KMS-11 (cell line): ENCODE measurements at regions not wholly inside any gene's neighbourhood (a gene's known extent, or its start where the extent isn't known, plus 50 kb on each side); places are given as distances from the start of the nearest gene placed in this dataset.

ENCODE experiments used
- H2AFZ ChIP-seq: fragments of 200-600 bp; sonication (generic); 2 replicates; pipeline ENCODE4 v1.6.1; 2016; ENCODE audit warnings: antibody characterized with exemption, mixed run types, low read depth
- H3K27ac ChIP-seq: fragments of 200-600 bp; sonication (generic); 2 replicates; pipeline ENCODE4 v1.6.1; 2016; ENCODE audit warnings: mild to moderate bottlenecking, mixed run types
- H3K27me3 ChIP-seq: fragments of 200-600 bp; sonication (generic); 2 replicates; pipeline ENCODE4 v1.6.1; 2017; ENCODE audit warnings: mild to moderate bottlenecking, low read depth, mixed run types, moderate library complexity; ENCODE audit not compliant: insufficient read depth
- H3K36me3 ChIP-seq: fragments of 200-600 bp; sonication (generic); 2 replicates; pipeline ENCODE4 v1.6.1; 2017; ENCODE audit warnings: mild to moderate bottlenecking, mixed run types; ENCODE audit not compliant: insufficient read depth
- H3K4me1 ChIP-seq: fragments of 200-600 bp; sonication (generic); 2 replicates; pipeline ENCODE4 v1.6.1; 2016; ENCODE audit warnings: mild to moderate bottlenecking, low read depth, mixed run types; ENCODE audit not compliant: poor library complexity, severe bottlenecking
- H3K4me2 ChIP-seq: fragments of 200-600 bp; sonication (generic); 2 replicates; pipeline ENCODE4 v1.7.0; 2016; ENCODE audit warnings: mild to moderate bottlenecking, mixed run types
- H3K4me3 ChIP-seq: fragments of 200-600 bp; sonication (generic); IDR thresholded peaks from 2 replicates; pipeline ENCODE4 v1.6.1; 2017; ENCODE audit warnings: low read depth, low read length, mixed read lengths; ENCODE audit not compliant: insufficient read depth
- H3K79me2 ChIP-seq: fragments of 200-600 bp; sonication (generic); 2 replicates; pipeline ENCODE4 v1.6.1; 2016; ENCODE audit warnings: low read depth, mixed run types; ENCODE audit not compliant: insufficient read depth
- H3K9ac ChIP-seq: fragments of 200-600 bp; sonication (generic); 2 replicates; pipeline ENCODE4 v1.6.1; 2016; ENCODE audit warnings: mild to moderate bottlenecking, mixed run types
- H4K20me1 ChIP-seq: fragments of 200-600 bp; sonication (generic); 2 replicates; pipeline ENCODE4 v1.6.1; 2016; ENCODE audit warnings: mild to moderate bottlenecking, mixed run types; ENCODE audit not compliant: insufficient read depth
- CTCF ChIP-seq: fragments of 200-600 bp; sonication (generic); conservative IDR thresholded peaks from 2 replicates; pipeline ENCODE4 v1.6.1; 2017; ENCODE audit warnings: low read depth, mild to moderate bottlenecking, antibody characterized with exemption, low read length, moderate library complexity, mixed read lengths

- Histone ChIP-seq H4K20me1 (no peaks in the 10 kb centered on the region), H2AFZ (no peak overlapping the region), H3K27me3 (no peaks in the 10 kb centered on the region), H3K27ac (no peak overlapping the region), H3K9ac (no peak overlapping the region), H3K4me3 (no peak overlapping the region), H3K79me2 (no peaks in the 10 kb centered on the region), H3K4me1 (no peaks in the 10 kb centered on the region), H3K4me2 (no peak overlapping the region), H3K36me3 (no peaks in the 10 kb centered on the region)
- TF ChIP-seq CTCF, result no peak
These were observed 186.5 kb upstream of the SLITRK3 start for GRCh38 chr3:165382672-165383071.

- no peak overlapping the region for H3K9ac ChIP-seq
- no peak overlapping the region for H3K4me3 ChIP-seq
- H2AFZ ChIP-seq, result no peak overlapping the region
- H4K20me1 ChIP-seq, result no peaks in the 10 kb centered on the region
- no peaks in the 10 kb centered on the region for H3K4me1 ChIP-seq
- H3K27ac ChIP-seq, result no peak overlapping the region
- H3K36me3 ChIP-seq, result no peaks in the 10 kb centered on the region
- no peak overlapping the region for H3K4me2 ChIP-seq
- no peak for TF ChIP-seq CTCF
- no peaks in the 10 kb centered on the region for H3K79me2 ChIP-seq
- H3K27me3 ChIP-seq, result no peaks in the 10 kb centered on the region
These were observed 182.6 kb upstream of the SLITRK3 start for GRCh38 chr3:165378761-165379160.

- Histone ChIP-seq H3K4me3 (no peak overlapping the region), H3K4me1 (no peaks in the 10 kb centered on the region), H3K4me2 (no peak overlapping the region), H4K20me1 (no peaks in the 10 kb centered on the region), H3K79me2 (no peaks in the 10 kb centered on the region), H2AFZ (no peak overlapping the region), H3K27me3 (no peaks in the 10 kb centered on the region), H3K9ac (no peak overlapping the region), H3K27ac (no peak overlapping the region), H3K36me3 (no peaks in the 10 kb centered on the region)
- no peak for TF ChIP-seq CTCF
These were observed 162.8 kb upstream of the SLITRK3 start for GRCh38 chr3:165359005-165359404.

- Histone ChIP-seq H3K27me3 (no peaks in the 10 kb centered on the region), H3K4me3 (no peak overlapping the region), H3K27ac (no peak overlapping the region), H3K36me3 (no peaks in the 10 kb centered on the region), H3K4me1 (no peaks in the 10 kb centered on the region), H3K4me2 (no peak overlapping the region), H4K20me1 (no peaks in the 10 kb centered on the region), H3K9ac (no peak overlapping the region), H2AFZ (no peak overlapping the region), H3K79me2 (no peaks in the 10 kb centered on the region)
- no peak for TF ChIP-seq CTCF
These were observed 159.1 kb upstream of the SLITRK3 start for GRCh38 chr3:165355316-165355715.

GRCh38 chr3:165347526-165347925, 151.3 kb upstream of the SLITRK3 start:
- no peak overlapping the region for H3K9ac ChIP-seq
- TF ChIP-seq CTCF, result no peak
- no peaks in the 10 kb centered on the region for H4K20me1 ChIP-seq
- no peaks in the 10 kb centered on the region for H3K27me3 ChIP-seq
- H3K4me1 ChIP-seq, result no peaks in the 10 kb centered on the region
- no peaks in the 10 kb centered on the region for H3K79me2 ChIP-seq
- no peak overlapping the region for H3K4me3 ChIP-seq
- no peaks in the 10 kb centered on the region for H3K36me3 ChIP-seq
- no peak overlapping the region for H2AFZ ChIP-seq
- H3K4me2 ChIP-seq, result no peak overlapping the region
- no peak overlapping the region for H3K27ac ChIP-seq
